Left ventricle myocardium inferior (tissue), 1 donor: ENCODE measurements at regions not wholly inside any gene's neighbourhood (a gene's known extent, or its start where the extent isn't known, plus 50 kb on each side); places are given as distances from the start of the nearest gene placed in this dataset.
A peak's percentile ranks its signal among the peaks of the same experiment; 100 is the strongest.

Experiments
- DNase-seq: peaks from one replicate; pipeline ENCODE4 v3.0.0-alpha.2; 2020
- H3K27ac ChIP-seq: fragments of 200-600 bp; replicated peaks from 2 replicates; pipeline ENCODE4 v1.8.0; 2021
- H3K27me3 ChIP-seq: fragments of 200-600 bp; 2 replicates; pipeline ENCODE4 v1.8.0; 2021; ENCODE audit warnings: low read depth
- H3K36me3 ChIP-seq: fragments of 200-600 bp; 2 replicates; pipeline ENCODE4 v1.8.0; 2021
- H3K4me1 ChIP-seq: fragments of 200-600 bp; 2 replicates; pipeline ENCODE4 v1.8.0; 2021
- H3K4me3 ChIP-seq: fragments of 200-600 bp; 2 replicates; pipeline ENCODE4 v1.8.0; 2021; ENCODE audit warnings: mild to moderate bottlenecking, moderate library complexity
- H3K9me3 ChIP-seq: fragments of 200-600 bp; replicated peaks from 2 replicates; pipeline ENCODE4 v1.8.0; 2021
- CTCF ChIP-seq: fragments of 200-600 bp; IDR thresholded peaks from 2 replicates; pipeline ENCODE4 v1.8.0; 2021; ENCODE audit warnings: antibody characterized with exemption, mild to moderate bottlenecking, borderline replicate concordance
- intact Hi-C: fragments of 100-400 bp; cut with micrococcal nuclease; formaldehyde crosslinking; loops from one replicate; pipeline ENCODE4 v1.11.0; 2022
- donor health status: DM: no; HTN: yes; CAD: no; lungs with severe emphysema.

- no peak for TF ChIP-seq CTCF
- intact Hi-C loops = no loop called here
- no peaks in the 10 kb centered on the region for H3K27me3 ChIP-seq
- no peaks in the 10 kb centered on the region for H3K9me3 ChIP-seq
- no peaks in the 10 kb centered on the region for H3K36me3 ChIP-seq
- no peaks in the 10 kb centered on the region for H3K4me1 ChIP-seq
- no peak for DNase-seq
- H3K27ac ChIP-seq = no peak overlapping the region
- H3K4me3 ChIP-seq = no peak overlapping the region
These were observed 297.3 kb upstream of the RASA1 start for GRCh38 chr5:86970361-86970760.

- Histone ChIP-seq H3K27me3 (no peaks in the 10 kb centered on the region), H3K27ac (peak overlapping the region; percentile 16), H3K36me3 (no peaks in the 10 kb centered on the region), H3K4me1 (no peaks in the 10 kb centered on the region), H3K9me3 (no peaks in the 10 kb centered on the region), H3K4me3 (no peak overlapping the region)
- TF ChIP-seq CTCF = peak; percentile 18
- no peak for DNase-seq
- intact Hi-C loops = no loop called here
These were observed 296.6 kb upstream of the RASA1 start for GRCh38 chr5:86971034-86971571.

- intact Hi-C loops = no loop called here
- no peaks in the 10 kb centered on the region for H3K9me3 ChIP-seq
- no peak overlapping the region for H3K4me3 ChIP-seq
- H3K4me1 ChIP-seq = no peaks in the 10 kb centered on the region
- peak overlapping the region; percentile 69 for H3K27ac ChIP-seq
- H3K36me3 ChIP-seq = no peaks in the 10 kb centered on the region
- DNase-seq = no peak
- TF ChIP-seq CTCF = no peak
- no peaks in the 10 kb centered on the region for H3K27me3 ChIP-seq
These were observed 292.7 kb upstream of the RASA1 start for GRCh38 chr5:86974955-86975354.

GRCh38 chr5:86977190-86977589 lies 290.5 kb upstream of the RASA1 start:
- intact Hi-C loops = no loop called here
- no peaks in the 10 kb centered on the region for H3K27me3 ChIP-seq
- H3K4me3 ChIP-seq = no peak overlapping the region
- H3K9me3 ChIP-seq = no peaks in the 10 kb centered on the region
- H3K36me3 ChIP-seq = no peaks in the 10 kb centered on the region
- TF ChIP-seq CTCF = no peak
- no peaks in the 10 kb centered on the region for H3K4me1 ChIP-seq
- no peak for DNase-seq
- peak overlapping the region; percentile 69 for H3K27ac ChIP-seq

- Histone ChIP-seq H3K36me3 (no peaks in the 10 kb centered on the region), H3K4me3 (no peak overlapping the region), H3K4me1 (no peaks in the 10 kb centered on the region), H3K27me3 (no peaks in the 10 kb centered on the region), H3K27ac (peak overlapping the region; percentile 69), H3K9me3 (no peaks in the 10 kb centered on the region)
- no peak for TF ChIP-seq CTCF
- DNase-seq = no peak
- intact Hi-C loops = no loop called here
These were observed 289.9 kb upstream of the RASA1 start for GRCh38 chr5:86977808-86978207.
